ES-I3 (cell line): ENCODE measurements at regions not wholly inside any gene's neighbourhood (a gene's known extent, or its start where the extent isn't known, plus 50 kb on each side); places are given as distances from the start of the nearest gene placed in this dataset.
"Not testable (repeated sequence)": the region's sequence is repeated elsewhere in the genome, so short reads cannot be mapped to it uniquely, and the experiment has no call there.

Source experiments
- H3K36me3 ChIP-seq: 2 replicates; pipeline ENCODE4 v1.6.1; 2013; ENCODE audit warnings: mild to moderate bottlenecking, low read length, control low read depth, moderate library complexity; ENCODE audit not compliant: insufficient read depth
- H3K4me1 ChIP-seq: 2 replicates; pipeline ENCODE4 v1.6.1; 2013; ENCODE audit warnings: mild to moderate bottlenecking, control low read depth, low read length; ENCODE audit not compliant: insufficient read depth
- H3K9ac ChIP-seq: 2 replicates; pipeline ENCODE4 v1.6.1; 2013; ENCODE audit warnings: low read depth, mild to moderate bottlenecking, low read length, moderate library complexity
- H3K9me3 ChIP-seq: 2 replicates; pipeline ENCODE4 v1.6.1; 2013; ENCODE audit warnings: mild to moderate bottlenecking, low read length, moderate library complexity; ENCODE audit not compliant: control insufficient read depth, insufficient read depth

- Histone ChIP-seq H3K4me1 (no peaks in the 10 kb centered on the region), H3K9ac (no peak overlapping the region), H3K36me3 (no peaks in the 10 kb centered on the region)
These were observed 143.1 kb downstream of the OTUD1 start for GRCh38 chr10:23581906-23582450.

GRCh38 chr10:23584396-23584795 is 145.5 kb downstream of the OTUD1 start:
- H3K4me1 ChIP-seq = no peaks in the 10 kb centered on the region
- no peak overlapping the region for H3K9ac ChIP-seq
- no peaks in the 10 kb centered on the region for H3K36me3 ChIP-seq
- H3K9me3 ChIP-seq = no peaks in the 10 kb centered on the region

More at GRCh38 chr10:23581906-23582450, 143.1 kb downstream of the OTUD1 start:
- H3K9me3 ChIP-seq = no peaks in the 10 kb centered on the region

- H3K4me1 ChIP-seq = no peaks in the 10 kb centered on the region
- H3K9ac ChIP-seq = no peak overlapping the region
- no peaks in the 10 kb centered on the region for H3K9me3 ChIP-seq
- no peaks in the 10 kb centered on the region for H3K36me3 ChIP-seq
These were observed 146.3 kb downstream of the OTUD1 start for GRCh38 chr10:23585186-23585585.

GRCh38 chr10:23585666-23586065 is 146.8 kb downstream of the OTUD1 start:
- Histone ChIP-seq H3K9ac (no peak overlapping the region), H3K36me3 (no peaks in the 10 kb centered on the region), H3K4me1 (no peaks in the 10 kb centered on the region), H3K9me3 (no peaks in the 10 kb centered on the region)

DNA sequence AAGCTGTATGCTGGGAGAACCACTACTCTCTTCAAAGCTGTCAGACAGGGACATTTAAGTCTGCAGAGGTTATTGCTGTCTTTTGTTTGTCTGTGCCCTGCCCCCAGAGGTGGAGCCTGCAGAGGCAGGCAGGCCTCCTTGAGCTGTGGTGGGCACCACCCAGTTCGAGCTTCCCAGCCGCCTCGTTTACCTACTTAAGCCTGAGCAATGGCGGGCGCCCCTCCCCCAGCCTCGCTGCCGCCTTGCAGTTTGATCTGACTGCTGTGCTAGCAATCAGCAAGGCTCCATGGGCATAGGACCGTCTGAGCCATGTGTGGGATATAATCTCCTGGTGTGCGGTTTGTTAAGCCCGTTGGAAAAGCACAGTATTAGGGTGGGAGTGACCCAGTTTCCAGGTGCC is 156.4 kb downstream of the OTUD1 start:
- not testable (repeated sequence) for H3K4me1 ChIP-seq, H3K9me3 ChIP-seq, H3K9ac ChIP-seq

GRCh38 chr10:23604613-23605012 is 165.7 kb downstream of the OTUD1 start:
- Histone ChIP-seq H3K9ac (no peak overlapping the region), H3K4me1 (no peaks in the 10 kb centered on the region), H3K36me3 (no peaks in the 10 kb centered on the region), H3K9me3 (no peaks in the 10 kb centered on the region; the same call in 1 of the 2 replicates)

More for the DNA sequence above, 156.4 kb downstream of the OTUD1 start:
- H3K36me3 ChIP-seq = not testable (repeated sequence)

GRCh38 chr10:23606456-23606855 is 167.6 kb downstream of the OTUD1 start:
- Histone ChIP-seq H3K9me3 (no peaks in the 10 kb centered on the region; the same call in 1 of the 2 replicates), H3K4me1 (no peaks in the 10 kb centered on the region), H3K9ac (no peak overlapping the region), H3K36me3 (no peaks in the 10 kb centered on the region)

- Histone ChIP-seq H3K9ac (no peak overlapping the region), H3K36me3 (no peaks in the 10 kb centered on the region), H3K4me1 (no peaks in the 10 kb centered on the region), H3K9me3 (no peaks in the 10 kb centered on the region; the same call in 1 of the 2 replicates)
These were observed 170.1 kb downstream of the OTUD1 start for GRCh38 chr10:23608926-23609325.

- no peaks in the 10 kb centered on the region for H3K9me3 ChIP-seq
- H3K4me1 ChIP-seq = no peaks in the 10 kb centered on the region
- H3K36me3 ChIP-seq = no peaks in the 10 kb centered on the region
- H3K9ac ChIP-seq = no peak overlapping the region
These were observed 171.9 kb downstream of the OTUD1 start for GRCh38 chr10:23610626-23611307.

DNA sequence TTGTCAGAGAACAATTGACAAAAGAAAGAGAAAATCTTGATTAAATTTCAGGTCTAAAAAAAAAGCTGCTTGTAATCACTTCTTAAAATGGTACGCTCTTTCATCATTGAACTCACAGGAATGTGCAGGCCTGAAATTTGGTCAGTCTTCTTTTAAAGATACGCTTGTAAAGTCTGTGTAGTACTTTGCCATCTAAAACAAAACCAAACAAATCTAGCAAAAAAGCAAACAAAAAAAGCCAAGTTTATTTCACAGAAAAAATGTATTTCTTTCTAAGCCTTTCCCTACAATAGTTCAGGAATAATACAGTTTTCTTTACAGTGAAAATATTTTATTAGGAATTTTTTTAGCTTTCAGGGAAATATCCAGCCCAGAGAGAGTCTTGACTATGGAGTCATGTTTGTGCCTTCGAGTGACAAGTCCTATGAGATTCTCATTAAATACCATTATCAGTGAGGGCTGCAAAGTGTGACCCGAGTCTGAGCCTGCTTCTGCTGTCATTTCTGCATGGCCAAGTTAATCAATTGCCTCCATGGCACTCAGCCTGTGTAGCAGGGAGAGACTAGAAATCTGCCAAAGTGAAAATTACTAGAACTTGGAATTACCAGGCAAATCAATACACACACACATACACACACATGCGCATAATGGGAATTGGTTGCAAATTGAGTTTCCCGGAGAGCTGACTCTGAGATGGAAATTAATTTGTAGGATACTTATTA is 172.6 kb downstream of the OTUD1 start:
- Histone ChIP-seq H3K36me3 (no peaks in the 10 kb centered on the region), H3K9ac (no peak overlapping the region), H3K4me1 (no peaks in the 10 kb centered on the region), H3K9me3 (no peaks in the 10 kb centered on the region)

DNA sequence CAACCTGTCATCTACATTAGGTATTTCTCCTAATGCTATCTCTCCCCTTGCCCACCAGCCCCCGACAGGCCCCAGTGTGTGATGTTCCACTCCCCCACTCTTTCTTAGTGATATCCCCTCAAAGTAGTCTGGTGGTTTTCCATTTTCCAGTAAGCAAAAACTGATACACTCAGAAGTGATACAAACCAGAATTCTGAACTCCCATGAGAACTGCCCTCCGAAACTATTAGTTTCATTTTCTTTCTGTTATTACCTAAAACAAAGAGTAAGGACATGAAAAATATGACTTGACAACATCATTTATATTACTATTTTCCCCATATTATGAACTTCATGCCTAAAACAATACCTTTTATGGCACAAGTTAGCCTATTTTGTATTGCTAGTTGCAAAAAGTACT is 175.0 kb downstream of the OTUD1 start:
- no peaks in the 10 kb centered on the region for H3K4me1 ChIP-seq
- H3K9me3 ChIP-seq = no peaks in the 10 kb centered on the region
- H3K9ac ChIP-seq = no peak overlapping the region
- H3K36me3 ChIP-seq = no peaks in the 10 kb centered on the region

DNA sequence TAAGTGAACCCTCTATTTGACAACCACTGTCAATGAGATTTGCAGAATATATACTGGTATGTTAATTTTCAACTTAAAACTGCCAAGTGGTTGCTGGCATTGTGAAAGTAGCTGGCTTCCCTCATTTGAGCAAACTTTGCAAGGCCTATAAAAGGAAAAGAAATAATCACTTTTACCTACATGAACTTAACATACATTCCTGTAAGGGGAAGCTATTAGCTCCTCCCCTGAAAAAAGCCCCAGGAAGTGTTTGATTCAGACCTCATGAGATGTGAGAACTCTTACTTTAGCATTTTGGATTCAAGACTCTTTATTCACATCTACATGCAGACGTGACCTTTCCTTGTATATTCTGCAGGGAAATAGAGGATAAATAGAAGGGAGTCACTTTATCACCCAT is 175.6 kb downstream of the OTUD1 start:
- Histone ChIP-seq H3K4me1 (no peaks in the 10 kb centered on the region), H3K36me3 (no peaks in the 10 kb centered on the region), H3K9ac (no peak overlapping the region)

DNA sequence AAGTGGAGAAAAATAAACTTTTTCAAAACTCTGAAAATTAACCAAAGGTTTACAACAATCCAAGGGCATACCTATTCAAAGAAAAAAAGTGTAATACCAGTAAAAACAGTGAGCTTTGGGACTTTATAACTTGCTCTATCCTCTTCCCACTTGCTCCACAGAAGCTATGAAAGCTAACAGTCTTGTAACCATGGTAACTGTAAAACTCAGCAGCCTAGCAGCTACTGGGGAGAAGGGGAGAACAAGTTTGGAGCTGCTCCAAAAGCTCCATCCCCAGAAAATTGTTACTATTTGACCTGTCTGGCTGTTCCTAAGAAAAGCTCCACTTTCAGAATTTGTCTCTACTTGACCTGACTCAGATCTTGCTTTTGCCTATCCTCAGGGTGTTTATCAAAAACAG is 191.5 kb downstream of the OTUD1 start:
- Histone ChIP-seq H3K9ac (no peak overlapping the region), H3K4me1 (no peaks in the 10 kb centered on the region), H3K36me3 (no peaks in the 10 kb centered on the region), H3K9me3 (no peaks in the 10 kb centered on the region)

More for the DNA sequence above, 175.6 kb downstream of the OTUD1 start:
- H3K9me3 ChIP-seq = no peaks in the 10 kb centered on the region

DNA sequence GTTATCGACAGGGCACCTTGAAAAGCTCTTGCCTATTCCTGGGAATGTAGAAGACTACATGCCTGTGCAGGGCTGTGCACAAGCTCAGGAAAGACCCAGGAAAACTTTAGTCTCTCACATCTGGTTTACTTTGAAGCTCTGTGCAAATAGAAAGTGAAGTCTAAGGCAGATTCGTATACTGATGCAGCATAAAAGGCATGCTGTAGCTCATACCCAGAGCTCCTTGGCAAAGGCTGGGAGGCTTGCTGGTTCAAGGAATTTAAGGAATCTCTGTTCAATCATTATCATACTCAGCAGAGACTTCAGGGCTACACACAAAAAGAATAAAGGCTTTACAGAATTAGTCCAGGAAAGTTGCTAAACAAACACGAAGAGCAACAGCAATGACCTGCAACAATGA is 192.0 kb downstream of the OTUD1 start:
- H3K4me1 ChIP-seq = no peaks in the 10 kb centered on the region
- H3K9me3 ChIP-seq = no peaks in the 10 kb centered on the region
- H3K36me3 ChIP-seq = no peaks in the 10 kb centered on the region
- H3K9ac ChIP-seq = no peak overlapping the region
